ENCODE measurements at regions not wholly inside any gene's neighbourhood (a gene's known extent, or its start where the extent isn't known, plus 50 kb on each side); places are given as distances from the start of the nearest gene placed in this dataset.
"Not testable (repeated sequence)": the region's sequence is repeated elsewhere in the genome, so short reads cannot be mapped to it uniquely, and the experiment has no call there.

GRCh38 chr6:109252261-109253041 is 129.8 kb downstream of the CD164 start:
- peak; percentile 66 for DNase-seq

GRCh38 chr6:109251839-109252238 is 130.4 kb downstream of the CD164 start:
- DNase-seq, result no peak

GRCh38 chr6:109250544-109251156 is 131.6 kb downstream of the CD164 start:
- DNase-seq, result not testable (repeated sequence)

GRCh38 chr6:109243863-109244825 is 138.1 kb downstream of the CD164 start:
- DNase-seq, result no peak

GRCh38 chr6:109242925-109243324 is 139.3 kb downstream of the CD164 start:
- no peak for DNase-seq

DNA sequence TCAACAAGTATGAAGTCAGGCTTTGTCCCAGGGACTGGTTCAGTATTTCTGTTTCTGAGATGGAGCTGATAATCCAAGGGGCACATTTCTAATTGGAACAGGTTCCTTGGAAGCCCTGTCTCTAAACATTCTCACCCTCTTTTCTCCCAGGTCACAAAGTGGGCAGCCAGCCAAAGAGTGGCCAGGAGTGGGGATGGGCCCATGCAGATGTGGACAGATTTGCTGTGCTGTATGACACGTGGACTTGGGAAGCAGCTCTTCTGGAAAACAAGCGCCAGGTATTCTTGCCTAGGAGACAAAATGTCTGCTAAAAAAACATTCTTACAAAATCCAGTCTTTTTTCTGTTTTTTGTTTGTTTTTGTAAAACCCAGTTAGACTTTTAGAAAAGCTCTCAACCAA is 140.2 kb downstream of the CD164 start:
- DNase-seq, result no peak

GRCh38 chr6:109241199-109241598 is 141.1 kb downstream of the CD164 start:
- no peak for DNase-seq

DNA sequence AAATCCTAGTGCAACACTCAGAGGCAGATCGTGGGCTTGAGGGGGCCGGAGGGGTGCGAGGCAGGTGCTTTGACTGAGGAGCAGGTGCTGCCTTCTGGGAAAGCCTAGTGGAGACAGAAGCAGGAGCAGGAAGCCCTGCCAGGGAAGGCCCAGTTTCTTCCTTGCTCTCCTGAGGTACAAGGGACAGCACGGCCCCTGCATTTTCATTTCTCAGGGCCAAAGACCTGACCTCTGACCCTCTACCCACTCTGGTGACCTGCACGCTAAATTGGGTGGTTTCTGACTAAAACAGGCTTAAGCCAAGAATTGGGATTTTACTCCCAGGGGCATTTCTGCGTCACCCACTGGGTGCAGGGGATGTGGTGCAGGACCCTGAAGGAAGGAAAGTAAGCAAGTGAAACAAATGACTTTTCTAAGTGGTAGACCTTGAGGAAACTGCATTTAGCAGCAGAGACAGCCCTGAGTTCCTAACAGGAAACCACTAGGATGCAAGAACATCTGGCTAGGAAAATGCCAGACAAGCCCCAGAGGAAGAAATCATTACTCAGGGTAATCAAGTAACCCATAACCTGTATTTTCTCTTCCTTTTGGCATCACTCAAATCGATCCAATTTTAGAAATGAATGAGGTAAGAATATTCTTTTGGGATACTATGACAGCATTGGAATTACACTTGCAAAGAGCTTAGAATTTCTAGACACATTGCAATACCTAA is 141.7 kb downstream of the CD164 start:
- DNase-seq, result no peak

- no peak for DNase-seq
Measured at GRCh38 chr6:109239651-109240321, 142.5 kb downstream of the CD164 start.

GRCh38 chr6:109239160-109239559 is 143.1 kb downstream of the CD164 start:
- DNase-seq, result no peak

- DNase-seq, result no peak
Measured at GRCh38 chr6:109238396-109238795, 143.1 kb downstream of the CEP57L1 start.

DNA sequence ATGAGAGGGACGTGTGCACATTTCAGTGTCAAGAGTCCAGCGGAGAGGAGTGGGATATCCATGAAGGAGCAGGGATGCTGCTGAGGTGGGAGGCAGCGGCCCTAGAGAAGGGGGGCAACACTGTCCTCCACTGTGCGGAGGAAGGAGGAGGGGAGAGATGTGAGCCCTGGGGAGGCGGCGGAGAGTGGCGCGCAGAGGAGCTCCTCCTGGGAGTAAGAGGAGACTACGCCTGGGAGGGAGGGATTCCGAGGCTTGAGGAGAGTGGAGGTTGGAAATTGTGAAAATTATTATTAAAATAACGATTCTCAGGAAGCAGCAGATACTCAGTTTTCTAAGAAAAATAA is 142.7 kb downstream of the CEP57L1 start:
- no peak for DNase-seq

- DNase-seq, result no peak
Measured at GRCh38 chr6:109237077-109237985, 142.0 kb downstream of the CEP57L1 start.

- DNase-seq, result peak; percentile 76
Measured at GRCh38 chr6:109236115-109237076, 141.1 kb downstream of the CEP57L1 start.

DNA sequence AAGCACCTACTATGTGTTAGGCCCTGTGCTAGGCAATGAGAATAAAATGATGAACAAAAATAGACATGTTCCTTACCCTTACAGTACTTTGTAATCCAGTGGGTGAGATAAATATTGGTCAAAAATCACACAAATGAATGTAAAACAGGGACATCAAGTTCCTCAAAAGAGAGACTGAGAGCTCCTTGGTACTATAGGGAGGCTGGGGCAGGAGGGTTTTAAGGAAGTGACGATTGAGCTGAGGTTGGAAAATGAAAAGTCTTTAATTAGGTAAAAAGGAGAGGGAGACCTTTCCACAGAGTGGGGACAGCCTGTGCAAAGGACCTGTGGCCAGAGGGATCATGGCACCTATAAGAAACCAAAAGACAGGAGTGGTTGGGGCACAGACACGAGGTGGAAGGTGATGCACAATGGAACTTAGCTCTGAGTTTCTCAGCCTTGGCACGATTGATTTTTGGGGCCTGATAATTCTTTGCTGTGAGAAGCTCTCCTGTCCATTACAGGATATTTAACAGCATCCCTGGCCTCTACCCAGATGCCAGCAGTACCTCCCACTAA is 140.3 kb downstream of the CEP57L1 start:
- no peak for DNase-seq

- no peak for DNase-seq
Measured at GRCh38 chr6:109230453-109230852, 135.1 kb downstream of the CEP57L1 start.

DNA sequence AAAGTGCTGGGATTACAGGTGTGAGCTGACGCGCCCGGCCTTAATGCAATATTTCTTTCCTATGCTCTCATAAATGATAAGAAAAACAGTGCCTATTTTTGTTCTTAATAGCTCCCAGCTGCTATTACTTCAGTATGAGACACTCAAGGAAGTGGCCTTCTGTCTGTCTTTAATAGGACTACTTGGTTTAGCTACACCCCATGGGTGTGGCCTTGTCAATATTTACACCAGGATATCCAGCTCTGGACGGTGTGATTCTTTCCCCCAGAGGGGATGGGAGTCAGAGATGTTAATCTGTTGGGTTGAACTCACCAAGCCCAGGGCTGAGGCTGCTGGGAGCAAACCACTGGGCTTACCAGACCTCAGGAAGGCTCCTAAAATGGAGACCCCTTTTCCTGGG is 134.2 kb downstream of the CEP57L1 start:
- no peak for DNase-seq

- no peak for DNase-seq
Measured at GRCh38 chr6:109227646-109228045, 132.3 kb downstream of the CEP57L1 start.

- no peak for DNase-seq
Measured at GRCh38 chr6:109226353-109226752, 131.0 kb downstream of the CEP57L1 start.

- DNase-seq, result no peak
Measured at GRCh38 chr6:109225946-109226345, 130.6 kb downstream of the CEP57L1 start.
